GM12891 (cell line): ENCODE measurements at regions not wholly inside any gene's neighbourhood (a gene's known extent, or its start where the extent isn't known, plus 50 kb on each side); places are given as distances from the start of the nearest gene placed in this dataset.

Source experiments
- POLR2A ChIP-seq: IDR thresholded peaks from 2 replicates; pipeline ENCODE4 v1.6.1; 2011; ENCODE audit warnings: low read depth, low read length, control low read depth
- POLR2AphosphoS5 ChIP-seq: IDR thresholded peaks from 2 replicates; pipeline ENCODE4 v1.6.1; 2011; ENCODE audit warnings: low read depth, low read length, control low read depth

- TF ChIP-seq POLR2A (no peak), POLR2AphosphoS5 (no peak)
Observed at GRCh38 chr9:80197661-80198060, 625.9 kb downstream of the TLE4 start.
